Adrenal gland (tissue), 9 donors: ENCODE measurements at regions not wholly inside any gene's neighbourhood (a gene's known extent, or its start where the extent isn't known, plus 50 kb on each side); places are given as distances from the start of the nearest gene placed in this dataset.

ENCODE experiments used
- DNase-seq, 7 donors: peaks; one replicate each; pipeline ENCODE4 v3.0.0-alpha.2; 2019 to 2020
- H3K27ac ChIP-seq, 5 donors: fragments of 200-600 bp; sonication (generic) in 4 of 5; 1 replicate in 3 of 5; 2 replicates in 2 of 5; pipeline versions ENCODE4 v1.5.1 to v1.8.0; 2016 to 2020; ENCODE audit warnings: mild to moderate bottlenecking in 1 of 5
- H3K27me3 ChIP-seq: fragments of 200-600 bp; 2 replicates; pipeline ENCODE4 v1.8.0; 2021
- H3K36me3 ChIP-seq, 2 donors: fragments of 200-600 bp; replicated peaks in 1 of 2; 1 replicate in 1 of 2; 2 replicates in 1 of 2; pipeline versions ENCODE4 v1.5.1 to v1.8.0; 2018 to 2022
- H3K4me1 ChIP-seq, 2 donors: fragments of 200-600 bp; replicated peaks in 1 of 2; 1 replicate in 1 of 2; 2 replicates in 1 of 2; pipeline versions ENCODE4 v1.5.1 to v1.8.0; 2018 to 2021
- H3K4me3 ChIP-seq, 4 donors: fragments of 200-600 bp; sonication (generic) in 3 of 4; one replicate each; pipeline ENCODE4 v1.5.1; 2016 to 2018
- H3K9me3 ChIP-seq, 3 donors: fragments of 200-600 bp; sonication (generic) in 1 of 3; replicated peaks in 1 of 3; 1 replicate in 2 of 3; 2 replicates in 1 of 3; pipeline versions ENCODE4 v1.5.1 to v1.8.0; 2016 to 2021
- CTCF ChIP-seq, 6 experiments: fragments of 450-650 bp in 4 of 6; fragments of 200-600 bp in 2 of 6; sonication (generic) in 1 of 6; IDR thresholded peaks; 1 replicate in 5 of 6; 2 replicates in 1 of 6; pipeline versions ENCODE4 v1.5.1 to v1.8.0; 2016 to 2021; ENCODE audit warnings: antibody characterized with exemption in 6 of 6, mild to moderate bottlenecking in 2 of 6, moderate library complexity in 1 of 6
- POLR2A ChIP-seq, 2 donors: fragments of 450-650 bp; IDR thresholded peaks; one replicate each; pipeline ENCODE4 v1.6.1; 2017; ENCODE audit warnings: antibody characterized with exemption in 2 of 2, mild to moderate bottlenecking in 2 of 2, moderate library complexity in 1 of 2
- WGBS, 4 donors: extraction: QIAGEN DNeasy Blood & Tissue Kit in 2 of 4; methylation state at CpG; one replicate each; pipeline versions ENCODE4 v1.1.5 to v1.1.7; 2013 to 2017; 5-methylcytosine and 5-hydroxymethylcytosine counted together
- intact Hi-C, 2 donors: fragments of 100-400 bp; cut with DNase I; formaldehyde crosslinking; loops; one replicate each; pipeline versions ENCODE4 v1.14.1 to v1.15.0; 2022 to 2023
- donor health status: healthy with polysubstance abuse.
- donor health status: Bipolar disorder and iron deficiency.
- donor health status: DM: yes; HTN: yes; CAD: no.
- donor health status: DM: no; HTN: no; CAD: no.
- donor health status: DM: no; HTN: no; CAD: no.

DNA sequence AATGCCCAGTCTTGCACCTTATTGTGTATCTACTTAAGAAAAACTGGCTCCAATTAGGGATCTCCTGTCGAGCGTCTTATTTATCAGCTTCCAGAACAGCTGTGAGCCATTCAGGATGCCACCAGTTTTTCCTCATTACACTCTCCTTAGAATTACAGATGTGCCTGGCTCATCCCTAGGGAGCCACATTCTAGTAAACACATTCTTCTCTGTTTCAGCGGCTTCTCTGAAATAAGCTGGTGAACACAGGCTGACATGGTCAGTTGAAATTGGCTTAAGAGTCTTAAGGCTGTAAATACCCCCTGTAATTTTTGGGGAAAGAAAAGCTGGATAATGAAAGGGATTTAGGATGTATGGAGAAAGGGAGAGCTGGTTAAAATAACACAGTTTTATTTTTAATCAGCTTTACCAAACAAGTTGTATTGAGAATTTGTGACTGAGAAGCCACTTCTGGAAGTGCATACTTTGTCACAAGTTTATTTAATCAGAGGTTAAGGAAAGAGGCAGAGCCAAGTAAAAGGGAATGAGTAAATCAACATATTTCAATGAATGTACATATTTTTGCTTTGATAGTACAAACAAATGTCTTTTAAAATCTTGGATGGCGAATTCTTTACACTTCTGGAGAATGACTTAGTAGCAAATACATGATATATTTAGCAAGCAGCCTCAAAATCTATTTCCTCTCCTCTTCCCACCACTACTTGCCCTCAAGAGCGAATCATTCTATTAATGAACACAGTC, 562.0 kb upstream of the GOT2 start:
- Histone ChIP-seq H3K27me3 (no peaks in the 10 kb centered on the region), H3K36me3 (no peaks in the 10 kb centered on the region), H3K9me3 (no peaks in the 10 kb centered on the region), H3K4me1 (no peaks in the 10 kb centered on the region), H3K4me3 (no peak overlapping the region), H3K27ac (no peak overlapping the region)
- intact Hi-C loops = no loop called here
- WGBS, 4 donors = 30 to 35% (median 34%) methylated on average over 5 of the region's 5 CpGs
- TF ChIP-seq CTCF (IDR thresholded peaks at IDR 0.05) (no peak), POLR2A (IDR thresholded peaks at IDR 0.05) (no peak)
- DNase-seq = no peak

- TF ChIP-seq CTCF (IDR thresholded peaks at IDR 0.05) = no peak
- no peak for TF ChIP-seq POLR2A (IDR thresholded peaks at IDR 0.05)
- Histone ChIP-seq H3K27ac (no peak overlapping the region), H3K27me3 (no peaks in the 10 kb centered on the region), H3K9me3 (no peaks in the 10 kb centered on the region), H3K4me3 (no peak overlapping the region), H3K4me1 (no peaks in the 10 kb centered on the region), H3K36me3 (no peaks in the 10 kb centered on the region)
- intact Hi-C loops = no loop called here
- DNase-seq = no peak
These were observed 561.4 kb upstream of the GOT2 start for GRCh38 chr16:59295474-59295873.

- intact Hi-C loops = no loop called here
- 70 to 87% (median 74%) methylated on average over 3 of the region's 3 CpGs for WGBS, 4 donors
These were observed 556.6 kb upstream of the GOT2 start for GRCh38 chr16:59290718-59291117.

GRCh38 chr16:59289151-59289550, 555.0 kb upstream of the GOT2 start:
- intact Hi-C loops = loop anchor here in 1 of 2 donors (5.0 kb wide), 1 partner anchor 98 kb away; no protein-coding TSS in a partner anchor
- no peak for DNase-seq
- TF ChIP-seq POLR2A (IDR thresholded peaks at IDR 0.05) (no peak), CTCF (IDR thresholded peaks at IDR 0.05) (no peak)
- H3K9me3 ChIP-seq = no peaks in the 10 kb centered on the region
- H3K27ac ChIP-seq = no peak overlapping the region
- 66 to 75% (median 67%) methylated on average over 3 of the region's 3 CpGs for WGBS, 4 donors
- no peaks in the 10 kb centered on the region for H3K36me3 ChIP-seq
- H3K4me3 ChIP-seq = no peak overlapping the region
- H3K27me3 ChIP-seq = no peaks in the 10 kb centered on the region
- no peaks in the 10 kb centered on the region for H3K4me1 ChIP-seq

More at GRCh38 chr16:59290718-59291117, 556.6 kb upstream of the GOT2 start:
- no peaks in the 10 kb centered on the region for H3K9me3 ChIP-seq
- no peak overlapping the region for H3K4me3 ChIP-seq
- H3K36me3 ChIP-seq = no peaks in the 10 kb centered on the region
- no peak for DNase-seq
- TF ChIP-seq POLR2A (IDR thresholded peaks at IDR 0.05) = no peak
- H3K4me1 ChIP-seq = no peaks in the 10 kb centered on the region
- no peaks in the 10 kb centered on the region for H3K27me3 ChIP-seq
- no peak overlapping the region for H3K27ac ChIP-seq

DNA sequence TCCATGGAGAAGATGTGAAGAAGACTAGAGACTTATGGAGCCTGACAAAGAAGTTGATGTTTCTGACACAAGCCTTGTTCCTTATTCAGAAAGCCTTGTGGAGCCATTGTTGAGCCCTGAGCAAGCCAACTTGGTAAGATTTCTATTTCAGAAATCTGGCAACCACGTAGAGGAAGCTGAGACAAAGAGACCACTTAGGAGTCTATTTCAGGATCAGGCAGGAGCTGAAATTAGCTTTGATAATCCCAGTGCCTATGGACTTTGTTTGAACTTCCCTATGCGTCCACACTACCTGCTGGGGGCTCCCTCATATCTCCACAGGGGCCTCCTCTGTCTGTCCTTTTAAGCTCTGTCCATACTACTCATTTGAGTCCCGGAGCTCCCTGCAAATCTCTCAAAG, 540.0 kb upstream of the GOT2 start:
- H3K9me3 ChIP-seq = no peaks in the 10 kb centered on the region
- no peaks in the 10 kb centered on the region for H3K27me3 ChIP-seq
- intact Hi-C loops = no loop called here
- H3K27ac ChIP-seq = no peak overlapping the region
- no peak for TF ChIP-seq CTCF (IDR thresholded peaks at IDR 0.05)
- TF ChIP-seq POLR2A (IDR thresholded peaks at IDR 0.05) = no peak
- no peaks in the 10 kb centered on the region for H3K36me3 ChIP-seq
- DNase-seq = no peak
- no peaks in the 10 kb centered on the region for H3K4me1 ChIP-seq
- WGBS, 4 donors = 37 to 55% (median 50%) methylated on average over 3 of the region's 3 CpGs
- no peak overlapping the region for H3K4me3 ChIP-seq
